HG02571 (cell line): ENCODE measurements at regions not wholly inside any gene's neighbourhood (a gene's known extent, or its start where the extent isn't known, plus 50 kb on each side); places are given as distances from the start of the nearest gene placed in this dataset.

Experiments used
- ATAC-seq: cut with Tn5 transposase; IDR thresholded peaks from one replicate; pipeline ENCODE4 v1.9.1; 2021; ENCODE audit warnings: mild to moderate bottlenecking, moderate library complexity; ENCODE audit not compliant: unreplicated experiment

GRCh38 chr4:130563889-130564418, 1468.0 kb downstream of the C4orf33 start:
- ATAC-seq, result no peak

GRCh38 chr4:130568746-130569145, 1472.8 kb downstream of the C4orf33 start:
- no peak for ATAC-seq

GRCh38 chr4:130573742-130574141, 1477.8 kb downstream of the C4orf33 start:
- ATAC-seq, result no peak

GRCh38 chr4:130574215-130574614, 1478.3 kb downstream of the C4orf33 start:
- ATAC-seq, result no peak

GRCh38 chr4:130576218-130576617, 1480.3 kb downstream of the C4orf33 start:
- ATAC-seq, result no peak

- no peak for ATAC-seq
Measured at GRCh38 chr4:130591091-130591490, 1495.1 kb downstream of the C4orf33 start.

GRCh38 chr4:130600706-130601105, 1504.8 kb downstream of the C4orf33 start:
- no peak for ATAC-seq

- no peak for ATAC-seq
Measured at GRCh38 chr4:130603043-130603442, 1507.1 kb downstream of the C4orf33 start.

GRCh38 chr4:130608121-130608520, 1512.2 kb downstream of the C4orf33 start:
- no peak for ATAC-seq

- ATAC-seq, result no peak
Measured at GRCh38 chr4:130628531-130628930, 1532.6 kb downstream of the C4orf33 start.

- ATAC-seq, result no peak
Measured at GRCh38 chr4:130632731-130633604, 1537.0 kb downstream of the C4orf33 start.

GRCh38 chr4:130636486-130636885, 1540.5 kb downstream of the C4orf33 start:
- no peak for ATAC-seq

- ATAC-seq, result no peak
Measured at GRCh38 chr4:130640592-130640991, 1544.6 kb downstream of the C4orf33 start.

- ATAC-seq, result no peak
Measured at GRCh38 chr4:130646886-130647285, 1550.9 kb downstream of the C4orf33 start.

- ATAC-seq, result no peak
Measured at GRCh38 chr4:130648570-130648969, 1552.6 kb downstream of the C4orf33 start.

- ATAC-seq, result no peak
Measured at GRCh38 chr4:130653842-130654241, 1557.9 kb downstream of the C4orf33 start.

- no peak for ATAC-seq
Measured at GRCh38 chr4:130659320-130659719, 1563.4 kb downstream of the C4orf33 start.

- ATAC-seq, result no peak
Measured at GRCh38 chr4:130668859-130669258, 1572.9 kb downstream of the C4orf33 start.

- no peak for ATAC-seq
Measured at GRCh38 chr4:130675266-130675665, 1579.3 kb downstream of the C4orf33 start.

- ATAC-seq, result no peak
Measured at GRCh38 chr4:130689181-130689580, 1593.2 kb downstream of the C4orf33 start.

GRCh38 chr4:130698251-130698650, 1602.3 kb downstream of the C4orf33 start:
- ATAC-seq, result no peak

GRCh38 chr4:130699004-130699403, 1603.1 kb downstream of the C4orf33 start:
- ATAC-seq, result no peak
